Dermis blood vessel endothelial cell (primary cell): ENCODE measurements at regions not wholly inside any gene's neighbourhood (a gene's known extent, or its start where the extent isn't known, plus 50 kb on each side); places are given as distances from the start of the nearest gene placed in this dataset.
A peak's percentile ranks its signal among the peaks of the same experiment; 100 is the strongest.

ENCODE experiments used
- DNase-seq: peaks from one replicate; pipeline ENCODE4 v3.0.0; 2010

DNA sequence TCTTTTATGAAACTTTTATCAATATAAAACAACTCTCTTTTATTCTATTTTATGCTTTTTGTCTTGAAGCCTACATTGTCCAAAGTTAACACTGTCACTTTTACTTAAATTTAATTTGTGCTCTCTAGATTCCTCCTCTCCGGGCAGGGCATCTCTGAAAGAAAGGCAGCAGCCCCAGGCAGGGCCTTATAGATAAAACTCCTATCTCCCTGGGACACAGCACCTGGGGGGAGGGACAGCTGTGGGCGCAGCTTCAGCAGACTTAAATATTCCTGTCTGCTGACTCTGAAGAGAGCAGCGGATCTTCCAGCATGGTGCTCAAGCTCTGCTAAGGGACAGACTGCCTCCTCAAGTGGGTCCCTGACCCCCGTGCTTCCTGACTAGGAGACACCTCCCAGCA is 447.7 kb upstream of the FANCL start:
- DNase-seq, result no peak

DNA sequence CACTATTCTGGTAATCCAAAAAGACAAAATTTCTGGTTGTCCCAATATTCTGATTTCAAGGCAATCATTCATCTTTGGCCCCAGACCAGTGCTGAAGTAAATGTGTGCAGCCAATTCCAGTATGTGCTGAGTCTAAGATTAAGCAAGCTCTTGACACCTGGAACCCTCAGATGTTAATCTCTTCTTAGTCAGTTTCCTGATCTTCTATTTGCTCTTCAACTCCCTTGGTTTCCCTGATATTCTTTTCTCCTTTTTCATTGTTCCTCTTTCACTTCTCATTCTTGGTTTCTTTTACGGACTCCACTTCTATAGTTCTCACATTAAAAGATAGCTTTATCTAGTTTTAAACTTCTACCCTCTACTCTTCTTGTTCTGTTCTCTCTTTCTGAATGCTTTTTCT is 445.7 kb upstream of the FANCL start:
- DNase-seq, result no peak

DNA sequence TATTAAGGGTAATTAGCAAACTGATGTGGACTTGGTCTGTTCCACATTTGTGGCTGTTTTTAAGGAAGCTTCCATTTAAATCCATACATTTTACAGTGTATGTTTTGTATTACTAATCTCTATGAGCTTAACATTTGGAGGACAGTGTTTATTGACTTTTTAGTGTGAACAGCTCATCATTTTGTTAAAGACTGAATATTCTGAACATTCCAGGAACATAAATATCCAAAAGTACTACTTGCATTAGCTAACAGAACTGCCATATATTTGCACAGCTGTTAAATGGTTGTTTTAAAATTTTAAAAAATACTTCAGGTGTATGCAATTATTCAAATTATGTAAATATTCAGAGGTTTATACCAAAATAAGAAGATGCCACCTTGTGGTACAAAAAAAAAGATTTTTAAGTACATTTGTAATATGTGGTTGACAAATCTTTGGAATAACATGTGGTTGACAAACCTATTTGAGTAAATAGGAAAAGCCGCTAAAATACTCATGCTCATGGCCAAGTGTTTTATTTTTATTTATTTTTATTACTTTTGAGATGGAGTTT is 439.7 kb upstream of the FANCL start:
- peak; percentile 16 for DNase-seq

DNA sequence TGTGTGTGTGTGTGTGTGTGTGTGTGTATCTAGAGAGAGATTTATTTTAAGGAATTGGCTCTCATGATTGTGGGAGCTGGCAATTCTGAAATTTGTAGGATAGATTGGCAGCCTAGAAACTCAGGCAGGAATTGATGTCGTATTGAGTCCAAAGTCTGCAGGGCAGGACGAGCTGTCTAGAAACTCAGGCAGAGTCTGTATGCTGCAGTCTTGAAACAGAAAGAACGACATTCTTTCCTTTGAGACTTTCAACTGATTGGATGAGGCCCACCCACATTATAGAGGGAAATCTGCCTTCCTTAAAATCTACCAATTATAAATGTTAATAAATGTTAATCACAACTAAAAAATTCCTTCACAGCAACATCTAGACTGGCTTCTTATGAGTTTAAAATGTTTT is 436.6 kb upstream of the FANCL start:
- DNase-seq, result no peak

DNA sequence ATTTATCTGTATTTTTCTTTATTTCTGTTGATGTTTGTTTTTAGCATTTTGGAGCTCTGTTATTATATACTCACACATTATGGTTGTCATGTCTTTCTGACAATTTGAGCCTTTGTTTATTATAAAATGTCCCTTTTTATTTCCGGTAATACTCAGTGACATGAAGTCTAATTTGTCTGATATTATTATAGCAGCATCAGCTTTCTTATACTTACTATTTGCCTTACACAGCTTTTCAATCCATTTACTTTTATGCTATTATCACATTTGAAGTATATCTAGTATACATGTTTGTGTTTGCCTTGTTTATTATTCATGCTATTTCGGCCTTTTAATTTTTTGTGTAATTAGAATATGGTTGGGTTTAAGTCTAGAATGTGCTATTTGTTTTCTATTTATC is 430.6 kb upstream of the FANCL start:
- DNase-seq, result no peak

DNA sequence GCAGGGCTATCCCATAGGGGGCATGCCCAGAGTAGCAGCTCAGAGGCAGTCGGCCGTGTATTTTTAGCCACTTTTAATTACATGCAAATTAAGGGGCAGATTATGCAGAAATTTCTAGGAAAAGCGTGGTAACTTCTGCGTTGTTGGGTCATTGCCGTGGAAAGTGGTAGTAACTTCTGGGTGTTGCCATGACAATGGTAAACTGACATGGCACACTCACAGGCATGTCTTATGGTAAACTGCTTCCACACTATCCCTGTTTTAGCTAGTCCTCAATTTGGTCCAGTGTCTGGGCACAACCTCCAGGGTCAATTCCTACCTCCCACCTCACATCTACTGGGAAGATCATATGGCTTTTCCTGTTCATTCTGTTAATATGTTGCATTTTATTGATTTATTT is 428.9 kb upstream of the FANCL start:
- DNase-seq, result no peak

DNA sequence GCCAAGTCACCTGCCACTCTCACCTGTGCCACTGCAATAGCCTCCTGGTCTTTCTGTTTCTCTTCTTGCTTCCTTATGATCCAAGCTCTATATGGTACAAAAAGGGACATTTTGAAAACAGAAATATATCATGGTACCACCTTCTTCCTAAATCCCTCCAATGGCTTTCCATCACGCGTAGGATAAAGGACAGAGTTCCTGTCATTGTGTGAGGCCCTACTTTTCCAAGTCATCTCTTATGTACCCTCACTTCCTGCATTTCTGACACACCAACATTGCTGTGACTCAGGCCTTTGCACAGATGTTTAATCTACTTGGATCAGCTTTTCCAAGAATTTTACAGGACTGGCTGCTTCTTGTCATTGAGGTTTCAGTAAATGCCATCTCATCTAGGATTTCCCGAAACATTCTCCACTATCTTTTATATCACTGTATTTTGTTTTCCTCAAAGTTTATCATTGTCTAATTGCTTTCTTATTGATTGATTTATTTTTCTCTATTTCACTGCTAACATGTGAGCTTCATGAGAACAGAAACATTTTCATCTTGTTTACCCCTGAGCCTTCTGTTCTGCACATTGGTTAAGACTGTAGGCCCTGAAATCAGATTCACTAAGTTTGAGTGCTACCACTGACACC is 426.1 kb upstream of the FANCL start:
- DNase-seq, result peak; percentile 29

DNA sequence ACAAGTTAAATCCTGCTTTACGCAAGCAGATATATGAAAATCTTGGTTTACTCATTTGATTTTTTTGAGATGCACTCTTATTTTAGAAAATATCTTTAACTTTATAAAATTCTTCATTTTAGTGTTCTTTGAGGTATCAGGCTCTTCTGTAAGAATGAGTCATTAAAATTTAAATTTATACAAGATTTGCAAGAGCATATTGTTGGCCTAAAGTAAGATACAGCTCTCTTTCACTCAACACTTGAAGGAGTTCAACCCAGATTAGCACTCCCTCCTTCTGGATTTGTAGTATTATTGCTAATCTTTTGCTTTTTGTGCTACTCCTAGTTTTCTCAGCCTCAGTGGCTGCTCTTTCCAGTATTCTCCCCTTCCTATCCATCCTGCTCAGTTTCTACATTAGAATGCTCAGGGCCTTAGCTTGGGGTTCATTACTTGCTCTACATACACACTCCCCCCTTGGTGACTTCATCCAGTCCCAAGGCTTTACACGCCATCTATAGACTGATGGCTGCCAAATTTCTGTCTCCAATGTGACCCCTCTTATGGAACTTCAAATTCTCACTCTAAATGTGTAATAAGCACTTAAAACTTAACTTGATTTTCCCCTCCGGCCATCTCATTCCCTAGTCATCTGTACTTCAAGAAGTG is 425.3 kb upstream of the FANCL start:
- DNase-seq, result no peak

DNA sequence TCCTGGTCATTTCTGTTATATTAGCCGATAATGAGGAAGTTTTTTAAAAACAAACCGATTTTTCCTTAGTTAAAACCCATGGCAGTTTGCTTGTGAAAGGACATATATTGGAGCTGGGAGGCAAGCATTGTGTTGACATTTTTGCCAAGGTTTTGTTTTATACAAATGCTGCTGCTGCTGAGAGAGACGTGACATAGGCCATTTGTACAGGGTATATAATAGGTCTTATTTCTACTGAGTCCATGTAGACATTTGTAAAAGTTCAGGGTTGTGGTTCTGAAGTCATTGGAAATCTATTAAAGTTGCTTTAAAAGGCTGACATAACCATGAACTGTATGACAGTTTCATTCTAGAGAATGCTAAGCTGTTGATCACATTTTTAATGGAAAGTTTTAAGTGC is 424.0 kb upstream of the FANCL start:
- DNase-seq, result no peak

DNA sequence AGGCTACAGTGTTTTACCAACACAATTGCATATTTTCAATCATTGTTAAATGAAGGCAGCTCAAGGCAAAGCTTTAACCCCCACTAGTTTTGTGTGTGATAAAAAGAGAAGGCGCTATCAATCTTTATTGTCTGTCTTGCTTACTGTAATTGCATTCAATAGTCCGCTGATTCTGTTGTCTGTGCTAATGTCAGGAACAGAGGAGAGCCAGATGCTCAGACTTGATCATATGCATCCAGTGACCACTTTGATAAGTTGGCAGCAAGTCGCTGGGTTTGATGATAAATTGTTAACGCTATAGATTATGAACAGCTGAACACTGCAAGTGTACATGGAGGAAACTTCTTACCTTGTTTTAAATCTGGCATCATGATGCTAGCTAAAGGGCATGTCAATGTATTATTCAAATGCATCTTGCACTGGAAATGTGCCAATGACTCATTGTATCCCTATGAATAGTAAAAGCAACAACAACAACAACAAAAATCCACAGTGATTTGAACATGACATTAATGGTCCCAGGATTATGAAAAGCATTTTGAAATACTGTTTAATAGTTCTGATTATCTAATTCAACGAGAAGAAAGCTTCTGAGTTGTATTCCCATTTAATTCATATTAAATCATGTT is 423.5 kb upstream of the FANCL start:
- peak; percentile 21 for DNase-seq

DNA sequence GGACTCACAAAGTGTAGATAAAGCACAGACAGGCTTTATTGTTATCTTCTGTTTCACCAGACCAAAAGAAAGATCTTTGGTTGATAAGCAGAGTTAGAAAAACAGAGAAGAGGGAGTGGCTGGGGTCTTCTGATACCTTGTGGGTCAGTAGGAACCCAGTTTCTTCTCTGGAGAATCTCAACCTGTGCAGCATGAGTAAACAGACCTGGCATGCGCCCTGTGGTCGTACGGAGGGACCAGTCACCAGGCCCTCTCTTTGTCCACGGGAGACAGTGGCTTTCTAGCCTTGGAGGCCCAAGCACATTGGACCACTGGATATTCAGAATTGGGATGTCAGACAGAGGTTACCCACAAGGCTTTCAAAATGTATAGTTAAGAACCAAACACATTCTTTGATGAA is 418.9 kb upstream of the FANCL start:
- no peak for DNase-seq

DNA sequence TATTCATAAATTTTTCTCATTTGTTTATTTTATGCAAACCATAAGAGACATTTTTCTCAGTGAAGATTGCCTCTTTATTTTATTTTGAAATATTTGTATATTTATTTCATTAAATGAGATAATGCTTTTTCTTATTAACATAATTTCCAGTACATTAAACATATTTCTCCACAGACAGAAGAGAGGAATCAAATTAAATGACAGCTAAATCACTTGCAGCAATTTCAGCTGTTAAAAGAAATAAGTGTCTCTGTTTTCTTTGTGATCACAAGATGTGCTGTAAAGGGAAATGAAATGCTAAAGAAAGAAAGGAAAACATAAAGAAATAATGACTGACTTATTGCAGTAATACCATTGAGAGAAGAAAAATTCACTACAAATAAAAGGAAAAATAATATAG is 414.0 kb upstream of the FANCL start:
- DNase-seq, result no peak

DNA sequence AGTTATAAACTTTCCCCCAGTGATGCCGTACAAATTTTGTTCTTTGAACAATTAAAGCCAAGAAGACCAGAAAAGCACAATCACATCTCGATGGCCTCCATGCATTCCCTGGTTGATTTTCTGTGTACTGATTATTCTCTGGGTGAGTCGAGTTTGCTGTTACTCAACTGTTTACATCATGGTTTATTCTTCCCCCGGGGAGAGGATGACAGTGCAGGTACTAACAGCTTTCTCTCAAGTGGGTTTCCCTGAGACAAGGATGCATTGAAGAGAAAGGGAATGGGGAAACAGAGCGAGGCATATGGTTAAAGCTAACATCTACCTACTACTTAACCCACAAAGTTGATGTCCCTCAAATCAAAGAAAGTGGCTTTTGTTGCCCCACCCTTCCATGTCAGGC is 410.8 kb upstream of the FANCL start:
- DNase-seq, result no peak

DNA sequence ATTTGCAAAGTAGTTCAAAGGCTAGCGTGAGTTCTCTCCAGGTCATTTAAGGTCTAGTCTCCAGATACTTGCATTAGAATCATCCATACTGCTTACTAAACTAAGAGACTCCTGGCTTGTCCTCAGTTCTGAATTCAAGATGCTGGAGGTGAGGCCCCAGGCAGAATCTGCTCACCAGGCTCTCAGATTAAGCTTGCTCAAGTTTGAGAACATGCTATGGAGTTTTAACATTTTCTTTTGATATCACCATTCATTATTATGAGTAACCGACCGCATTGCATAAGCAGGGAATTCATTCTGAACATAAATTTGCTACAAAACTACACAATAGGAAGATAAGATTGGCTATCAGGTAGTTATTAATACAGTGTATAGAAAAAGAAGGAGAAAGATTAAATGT is 409.7 kb upstream of the FANCL start:
- DNase-seq, result no peak

DNA sequence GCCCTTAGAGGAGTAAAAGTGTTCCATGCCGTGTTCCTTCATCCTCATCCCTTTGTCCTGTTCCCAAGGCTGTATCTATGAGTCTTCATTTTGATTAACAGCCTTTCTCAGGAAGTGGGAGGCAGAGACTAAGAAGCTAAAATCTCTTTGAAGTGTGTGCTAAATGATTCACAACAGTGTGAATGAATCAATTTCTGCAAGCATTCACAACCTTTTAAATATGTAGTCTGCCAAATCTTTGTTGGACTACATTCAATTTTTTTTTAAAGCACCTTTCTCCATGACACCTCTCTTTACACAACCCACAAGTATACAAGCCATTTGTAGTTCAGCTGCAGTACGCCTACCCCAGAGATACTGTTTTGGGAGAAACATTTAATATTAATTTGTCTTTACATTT is 408.6 kb upstream of the FANCL start:
- no peak for DNase-seq

DNA sequence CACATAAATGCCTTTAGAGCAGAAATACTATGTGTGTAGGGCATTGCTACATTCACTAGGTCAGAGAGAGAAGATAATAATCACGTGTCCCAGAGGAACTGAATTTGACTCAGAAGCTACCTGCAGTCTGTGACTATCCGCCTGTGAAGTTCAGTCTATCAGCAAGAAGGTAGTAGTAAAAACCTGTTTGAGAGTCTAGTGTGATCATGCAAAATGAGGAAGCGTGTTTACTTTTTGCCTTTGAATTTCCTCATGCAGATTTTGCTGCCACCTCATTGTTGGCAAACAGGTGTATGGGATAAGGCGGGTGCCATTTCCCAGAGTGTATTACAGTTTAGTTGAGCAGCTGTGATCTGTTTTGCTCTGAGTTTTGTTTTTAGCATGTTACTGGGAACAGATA is 403.9 kb upstream of the FANCL start:
- no peak for DNase-seq

DNA sequence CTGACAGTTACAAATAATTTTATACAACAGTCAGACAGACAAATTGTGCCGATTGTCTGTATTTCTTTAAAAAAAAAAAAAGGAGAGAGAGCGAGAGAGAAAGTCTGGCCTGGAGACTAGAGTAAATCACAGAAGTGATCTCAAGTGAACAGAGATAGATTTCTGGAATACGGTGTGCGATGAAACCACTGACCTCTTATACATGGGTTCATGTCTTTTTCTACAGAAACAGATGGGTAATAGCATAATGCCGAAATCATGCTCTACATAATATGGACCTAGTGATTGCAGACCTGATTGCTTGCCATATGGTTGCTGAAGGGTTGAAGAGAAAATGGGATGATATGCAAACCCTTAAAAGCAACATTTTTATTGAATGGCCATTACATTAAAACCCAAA is 403.3 kb upstream of the FANCL start:
- no peak for DNase-seq

DNA sequence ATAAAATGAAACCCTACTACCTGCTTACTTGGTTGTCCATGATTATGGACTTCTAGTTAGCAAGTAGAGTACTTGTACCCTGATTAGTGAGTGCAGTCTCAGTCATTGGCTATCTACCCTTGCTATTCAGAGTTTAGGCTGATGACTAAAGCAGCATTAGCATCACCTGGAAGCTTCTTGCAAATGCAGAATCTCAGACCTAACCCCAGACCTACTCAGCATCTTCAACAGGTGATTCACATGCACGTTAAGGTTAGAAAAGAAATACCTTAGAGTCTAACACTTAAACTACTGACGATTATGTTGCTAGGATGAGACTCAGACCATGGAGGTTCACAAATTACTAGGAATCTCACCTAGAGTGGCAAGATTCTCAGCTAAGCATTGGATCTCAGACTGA is 399.9 kb upstream of the FANCL start:
- DNase-seq, result no peak

DNA sequence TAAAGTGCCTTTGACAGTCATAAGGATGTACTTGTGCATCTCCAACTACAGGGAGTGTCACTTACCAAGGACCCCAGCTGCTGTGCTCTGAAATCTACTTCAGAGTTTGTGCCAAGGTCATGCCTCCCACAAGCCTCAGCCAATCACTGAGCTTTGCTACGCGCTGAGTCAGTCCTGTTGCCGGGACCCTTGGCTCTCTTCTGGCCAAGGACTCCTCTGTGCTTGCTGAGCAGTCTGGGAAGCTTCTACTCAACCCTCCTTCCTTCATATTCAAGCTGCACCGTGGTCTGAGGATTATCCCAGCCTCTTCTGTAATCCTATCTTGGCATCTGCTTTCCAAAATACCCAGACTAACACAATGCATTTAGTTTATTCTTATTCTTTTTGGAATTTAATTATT is 398.9 kb upstream of the FANCL start:
- DNase-seq, result no peak

DNA sequence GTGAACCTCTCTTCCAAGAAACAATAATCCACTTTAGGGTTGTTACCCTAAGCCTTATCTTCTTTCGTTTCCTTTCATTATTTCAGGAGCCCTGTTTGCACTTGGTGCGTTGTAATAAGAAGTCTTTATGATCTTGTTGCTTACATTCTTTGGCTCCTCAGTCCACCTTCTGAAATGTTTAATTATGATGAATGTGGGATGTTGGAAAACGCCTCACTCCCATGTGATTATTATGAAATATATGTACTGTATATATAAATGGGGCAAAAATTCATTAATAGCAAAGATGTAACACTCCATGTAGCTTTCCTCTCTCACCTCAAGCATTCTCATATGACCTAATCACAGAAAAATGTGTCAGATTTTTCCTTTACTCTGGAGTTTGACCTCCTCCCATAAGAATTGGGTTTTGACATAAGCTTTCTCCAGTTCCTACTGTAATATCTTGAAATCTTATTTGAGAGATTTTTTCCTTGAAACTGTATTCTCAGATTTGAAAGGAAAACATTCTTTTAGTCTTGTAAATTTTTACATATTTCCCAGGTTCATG is 397.2 kb upstream of the FANCL start:
- DNase-seq, result peak; percentile 57

DNA sequence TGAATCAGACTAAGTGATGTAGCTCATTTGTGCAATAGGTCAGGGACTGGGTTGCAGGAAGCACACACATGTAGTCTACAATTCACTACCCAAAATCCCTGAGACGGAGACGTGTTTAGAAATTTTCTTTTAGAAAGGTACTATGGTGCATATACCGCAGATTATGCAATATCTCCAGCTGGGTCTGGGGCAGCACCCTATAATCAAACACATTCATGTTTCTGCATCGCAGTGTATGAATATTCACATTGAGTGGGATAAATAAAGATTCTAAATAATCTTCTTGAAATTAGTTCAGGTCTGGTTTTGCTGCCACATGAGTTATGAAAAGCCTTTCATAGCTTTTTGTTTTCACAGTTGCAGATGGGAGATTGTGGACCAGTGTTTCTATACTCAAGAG is 395.7 kb upstream of the FANCL start:
- no peak for DNase-seq

DNA sequence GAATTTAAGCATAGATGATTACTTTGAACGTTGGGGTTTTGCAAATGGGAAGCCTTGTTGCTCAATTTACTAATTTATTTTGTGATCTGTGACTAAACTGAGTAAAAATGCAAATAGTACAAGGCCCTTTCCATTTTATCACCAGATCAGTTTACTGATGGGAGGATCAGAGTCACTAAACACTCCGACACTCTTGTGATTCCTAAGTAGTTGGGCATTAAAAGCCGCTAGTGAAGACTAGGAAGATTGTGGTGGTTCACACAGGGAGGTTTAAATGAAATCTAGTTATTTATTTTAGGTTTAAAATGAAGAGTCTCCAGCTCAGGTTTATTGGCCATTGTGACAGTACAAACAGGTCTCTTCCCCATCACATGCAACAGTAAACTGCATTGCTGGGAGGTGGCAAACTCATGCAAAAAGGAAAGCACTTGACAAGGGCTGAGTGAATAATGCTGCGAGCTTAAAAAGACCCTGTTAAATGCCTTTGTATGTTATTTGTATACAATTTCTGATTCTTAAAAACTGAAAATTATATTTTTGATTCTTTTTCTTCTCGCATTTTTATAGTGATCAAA is 394.8 kb upstream of the FANCL start:
- no peak for DNase-seq

DNA sequence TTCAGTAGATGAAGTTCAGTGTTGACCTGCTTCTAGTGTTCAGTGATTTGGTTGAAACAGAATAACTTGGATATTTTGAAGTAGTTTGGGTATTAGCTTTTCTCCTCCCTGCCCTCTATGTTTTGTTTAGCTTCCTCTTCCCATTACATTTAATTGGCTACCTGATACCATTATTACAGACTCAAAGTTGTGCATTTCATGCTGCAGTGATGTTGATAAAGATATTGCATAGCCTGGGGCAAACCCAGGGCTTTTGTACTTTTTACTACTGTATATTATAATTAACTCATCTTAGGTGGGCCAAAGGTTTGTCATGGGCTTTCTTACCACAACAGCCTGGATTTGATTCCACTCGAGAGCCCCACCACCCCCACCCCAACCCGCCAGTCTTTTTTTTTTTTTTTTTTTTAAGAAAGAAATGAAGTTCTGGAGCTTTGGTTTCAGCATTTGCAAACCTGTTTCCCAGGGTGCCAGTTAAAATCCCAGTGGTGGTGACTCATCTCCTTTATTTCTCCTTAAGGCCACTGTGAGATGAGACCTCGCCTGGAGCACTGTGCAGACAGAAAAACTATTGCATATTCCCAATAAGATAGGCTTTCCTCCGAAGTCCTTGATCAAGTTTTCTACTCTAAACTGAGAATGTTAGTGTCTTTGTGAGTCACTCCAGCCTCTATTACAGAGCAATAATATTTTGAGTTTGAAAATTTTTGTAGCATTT is 393.7 kb upstream of the FANCL start:
- DNase-seq, result peak; percentile 35
